WTC11 (cell line): ENCODE measurements at regions not wholly inside any gene's neighbourhood (a gene's known extent, or its start where the extent isn't known, plus 50 kb on each side); places are given as distances from the start of the nearest gene placed in this dataset.

Experiments used
- ATAC-seq: fragments of 200-7000 bp; cut with Tn5 transposase; 2 replicates; pipeline ENCODE4 v1.10.0; 2021; ENCODE audit warnings: mild to moderate bottlenecking, moderate library complexity
- CTCF ChIA-PET: fragments of 300-600 bp; sonication (Branson Sonifier 250); formaldehyde crosslinking; loops from one replicate; lab custom pipeline; 2021; ENCODE audit warnings: antibody characterized with exemption; lab: Charles Lee
- POLR2A ChIA-PET: fragments of 350-600 bp; sonication (Branson Sonifier 250); formaldehyde crosslinking; loops from one replicate; lab custom pipeline; 2021; ENCODE audit warnings: antibody characterized with exemption; lab: Charles Lee
- DNase-seq: peaks from one replicate; pipeline ENCODE4 v3.0.0; 2021; ENCODE audit warnings: low spot score
- H3K27ac Mint-ChIP-seq: 2 replicates; pipeline ENCODE4 v1.8.0; 2021; ENCODE audit warnings: mixed read lengths
- H3K27me3 Mint-ChIP-seq: 2 replicates; pipeline ENCODE4 v1.8.0; 2021; ENCODE audit warnings: low read depth, mild to moderate bottlenecking, moderate library complexity, mixed read lengths
- H3K36me3 Mint-ChIP-seq: 2 replicates; pipeline ENCODE4 v1.8.0; 2021; ENCODE audit warnings: mixed read lengths
- H3K4me1 Mint-ChIP-seq: 2 replicates; pipeline ENCODE4 v1.8.0; 2022; ENCODE audit warnings: mixed read lengths
- H3K4me3 Mint-ChIP-seq: 2 replicates; pipeline ENCODE4 v1.8.0; 2021; ENCODE audit warnings: mild to moderate bottlenecking, moderate library complexity, mixed read lengths
- H3K9me3 Mint-ChIP-seq: 2 replicates; pipeline ENCODE4 v1.8.0; 2021; ENCODE audit warnings: mixed read lengths
- AR ChIP-seq: fragments of 250-450 bp; sonication (Bioruptor Pico); IDR thresholded peaks from 2 replicates; pipeline ENCODE4 v1.9.0; 2021; ENCODE audit warnings: mild to moderate bottlenecking
- CREM ChIP-seq: sonication (generic); formaldehyde crosslinking; IDR thresholded peaks from 2 replicates; pipeline ENCODE4 v1.8.1; 2022; ENCODE audit warnings: mild to moderate bottlenecking, missing genetic modification reagents, moderate library complexity
- CTCF ChIP-seq: fragments of 200-600 bp; IDR thresholded peaks from 2 replicates; pipeline ENCODE4 v1.8.0; 2022; ENCODE audit warnings: antibody characterized with exemption
- E2F1 ChIP-seq: sonication (generic); formaldehyde crosslinking; IDR thresholded peaks from 2 replicates; pipeline ENCODE4 v1.8.0; 2022; ENCODE audit warnings: mild to moderate bottlenecking, missing genetic modification reagents
- ELF4 ChIP-seq: sonication (generic); formaldehyde crosslinking; IDR thresholded peaks from 2 replicates; pipeline ENCODE4 v1.8.1; 2022; ENCODE audit warnings: low read depth, mild to moderate bottlenecking, moderate library complexity, missing genetic modification reagents
- EMX1 ChIP-seq: fragments of 250-450 bp; sonication (Bioruptor Pico); IDR thresholded peaks from 2 replicates; pipeline ENCODE4 v1.8.0; 2021; ENCODE audit warnings: mild to moderate bottlenecking
- FOXJ3 ChIP-seq: sonication (generic); formaldehyde crosslinking; IDR thresholded peaks from 2 replicates; pipeline ENCODE4 v1.9.0; 2021; ENCODE audit warnings: missing genetic modification reagents, mild to moderate bottlenecking, borderline replicate concordance
- HMGA2 ChIP-seq: fragments of 250-450 bp; sonication (Bioruptor Pico); IDR thresholded peaks from 2 replicates; pipeline ENCODE4 v1.4.0; 2021; ENCODE audit warnings: mild to moderate bottlenecking, moderate library complexity
- IRF1 ChIP-seq: sonication (generic); formaldehyde crosslinking; IDR thresholded peaks from 2 replicates; pipeline ENCODE4 v1.8.0; 2023; ENCODE audit warnings: missing genetic modification reagents
- NR2C2 ChIP-seq: sonication (generic); formaldehyde crosslinking; IDR thresholded peaks from 2 replicates; pipeline ENCODE4 v1.8.0; 2022; ENCODE audit warnings: mild to moderate bottlenecking, missing genetic modification reagents
- OVOL2 ChIP-seq: fragments of 250-450 bp; sonication (Bioruptor Pico); IDR thresholded peaks from 2 replicates; pipeline ENCODE4 v1.9.0; 2021; ENCODE audit warnings: mild to moderate bottlenecking, borderline replicate concordance
- RELA ChIP-seq: sonication (generic); formaldehyde crosslinking; IDR thresholded peaks from 2 replicates; pipeline ENCODE4 v1.8.1; 2022; ENCODE audit warnings: missing genetic modification reagents, mild to moderate bottlenecking, borderline replicate concordance
- SMAD4 ChIP-seq: sonication (generic); formaldehyde crosslinking; IDR thresholded peaks from 2 replicates; pipeline ENCODE4 v1.8.0; 2022; ENCODE audit warnings: mild to moderate bottlenecking, missing genetic modification reagents
- SP1 ChIP-seq: sonication (generic); formaldehyde crosslinking; conservative IDR thresholded peaks from 2 replicates; pipeline ENCODE4 v1.8.1; 2022; ENCODE audit warnings: missing genetic modification reagents
- USF1 ChIP-seq: sonication (generic); formaldehyde crosslinking; IDR thresholded peaks from 2 replicates; pipeline ENCODE4 v1.8.0; 2022; ENCODE audit warnings: mild to moderate bottlenecking, missing genetic modification reagents
- ZNF263 ChIP-seq: sonication (generic); formaldehyde crosslinking; IDR thresholded peaks from 2 replicates; pipeline ENCODE4 v1.8.1; 2022; ENCODE audit warnings: low read depth, mild to moderate bottlenecking, moderate library complexity, missing genetic modification reagents
- TF ChIP-seq, protein P1 (sequence below): sonication (generic); formaldehyde crosslinking; IDR thresholded peaks from 2 replicates; pipeline ENCODE4 v1.8.1; 2023; ENCODE audit warnings: mild to moderate bottlenecking, missing genetic modification reagents, moderate library complexity
- TF ChIP-seq, protein P2 (sequence below): sonication (generic); formaldehyde crosslinking; conservative IDR thresholded peaks from 2 replicates; pipeline ENCODE4 v1.8.1; 2022; ENCODE audit warnings: mild to moderate bottlenecking, missing genetic modification reagents
- TF ChIP-seq, protein P3 (sequence below): sonication (generic); formaldehyde crosslinking; conservative IDR thresholded peaks from 2 replicates; pipeline ENCODE4 v1.8.1; 2023; ENCODE audit warnings: mild to moderate bottlenecking, low read depth, missing genetic modification reagents, moderate library complexity

- no peak for TF ChIP-seq FOXJ3
- TF ChIP-seq, protein P1, sequence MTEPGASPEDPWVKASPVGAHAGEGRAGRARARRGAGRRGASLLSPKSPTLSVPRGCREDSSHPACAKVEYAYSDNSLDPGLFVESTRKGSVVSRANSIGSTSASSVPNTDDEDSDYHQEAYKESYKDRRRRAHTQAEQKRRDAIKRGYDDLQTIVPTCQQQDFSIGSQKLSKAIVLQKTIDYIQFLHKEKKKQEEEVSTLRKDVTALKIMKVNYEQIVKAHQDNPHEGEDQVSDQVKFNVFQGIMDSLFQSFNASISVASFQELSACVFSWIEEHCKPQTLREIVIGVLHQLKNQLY (CRISPR knock-in tag), result no peak
- no peak for TF ChIP-seq SP1 (CRISPR knock-in tag)
- no peak for TF ChIP-seq SMAD4
- TF ChIP-seq IRF1 (CRISPR knock-in tag), result no peak
- no peak for TF ChIP-seq NR2C2 (CRISPR knock-in tag)
- TF ChIP-seq, protein P2, sequence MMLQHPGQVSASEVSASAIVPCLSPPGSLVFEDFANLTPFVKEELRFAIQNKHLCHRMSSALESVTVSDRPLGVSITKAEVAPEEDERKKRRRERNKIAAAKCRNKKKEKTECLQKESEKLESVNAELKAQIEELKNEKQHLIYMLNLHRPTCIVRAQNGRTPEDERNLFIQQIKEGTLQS (CRISPR knock-in tag), result no peak
Measured at GRCh38 chr18:10245031-10245845, 209.2 kb upstream of the APCDD1 start (continued).

DNA sequence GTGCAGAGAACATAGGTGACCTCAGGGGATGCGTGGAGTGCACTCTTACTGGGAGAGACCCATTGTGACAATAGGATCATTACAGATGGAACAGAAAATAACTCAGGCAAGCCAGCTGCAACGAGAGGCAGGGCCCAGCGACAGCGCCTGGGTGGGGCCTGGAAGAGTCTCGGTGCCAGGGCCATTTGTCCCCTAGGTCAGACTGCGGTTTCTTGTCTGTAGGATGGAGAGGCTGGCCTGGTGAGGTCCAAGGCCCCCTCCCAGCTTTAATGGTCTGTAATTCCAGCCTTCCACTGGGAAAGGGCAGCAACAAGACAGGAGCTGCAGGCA is 208.6 kb upstream of the APCDD1 start:
- Mint-ChIP-seq H3K36me3 (no peaks in the 10 kb centered on the region), H3K9me3 (peaks cover 5% of the 10 kb centered on the region), H3K4me3 (no peak overlapping the region), H3K27ac (no peak overlapping the region)
- DNase-seq (no peak), ATAC-seq (no peak)
- CTCF ChIA-PET, result no interaction called here
- TF ChIP-seq USF1 (CRISPR knock-in tag) (no peak), E2F1 (CRISPR knock-in tag) (no peak), CREM (no peak), ELF4 (CRISPR knock-in tag) (no peak)
- TF ChIP-seq, protein P3, sequence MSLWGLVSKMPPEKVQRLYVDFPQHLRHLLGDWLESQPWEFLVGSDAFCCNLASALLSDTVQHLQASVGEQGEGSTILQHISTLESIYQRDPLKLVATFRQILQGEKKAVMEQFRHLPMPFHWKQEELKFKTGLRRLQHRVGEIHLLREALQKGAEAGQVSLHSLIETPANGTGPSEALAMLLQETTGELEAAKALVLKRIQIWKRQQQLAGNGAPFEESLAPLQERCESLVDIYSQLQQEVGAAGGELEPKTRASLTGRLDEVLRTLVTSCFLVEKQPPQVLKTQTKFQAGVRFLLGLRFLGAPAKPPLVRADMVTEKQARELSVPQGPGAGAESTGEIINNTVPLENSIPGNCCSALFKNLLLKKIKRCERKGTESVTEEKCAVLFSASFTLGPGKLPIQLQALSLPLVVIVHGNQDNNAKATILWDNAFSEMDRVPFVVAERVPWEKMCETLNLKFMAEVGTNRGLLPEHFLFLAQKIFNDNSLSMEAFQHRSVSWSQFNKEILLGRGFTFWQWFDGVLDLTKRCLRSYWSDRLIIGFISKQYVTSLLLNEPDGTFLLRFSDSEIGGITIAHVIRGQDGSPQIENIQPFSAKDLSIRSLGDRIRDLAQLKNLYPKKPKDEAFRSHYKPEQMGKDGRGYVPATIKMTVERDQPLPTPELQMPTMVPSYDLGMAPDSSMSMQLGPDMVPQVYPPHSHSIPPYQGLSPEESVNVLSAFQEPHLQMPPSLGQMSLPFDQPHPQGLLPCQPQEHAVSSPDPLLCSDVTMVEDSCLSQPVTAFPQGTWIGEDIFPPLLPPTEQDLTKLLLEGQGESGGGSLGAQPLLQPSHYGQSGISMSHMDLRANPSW (CRISPR knock-in tag), result no peak
- TF ChIP-seq, all 79 proteins: peak for 0
- no peaks in the 10 kb centered on the region for H3K27me3 Mint-ChIP-seq
- peaks cover 14% of the 10 kb centered on the region for H3K4me1 Mint-ChIP-seq
- POLR2A ChIA-PET, result no interaction called here

DNA sequence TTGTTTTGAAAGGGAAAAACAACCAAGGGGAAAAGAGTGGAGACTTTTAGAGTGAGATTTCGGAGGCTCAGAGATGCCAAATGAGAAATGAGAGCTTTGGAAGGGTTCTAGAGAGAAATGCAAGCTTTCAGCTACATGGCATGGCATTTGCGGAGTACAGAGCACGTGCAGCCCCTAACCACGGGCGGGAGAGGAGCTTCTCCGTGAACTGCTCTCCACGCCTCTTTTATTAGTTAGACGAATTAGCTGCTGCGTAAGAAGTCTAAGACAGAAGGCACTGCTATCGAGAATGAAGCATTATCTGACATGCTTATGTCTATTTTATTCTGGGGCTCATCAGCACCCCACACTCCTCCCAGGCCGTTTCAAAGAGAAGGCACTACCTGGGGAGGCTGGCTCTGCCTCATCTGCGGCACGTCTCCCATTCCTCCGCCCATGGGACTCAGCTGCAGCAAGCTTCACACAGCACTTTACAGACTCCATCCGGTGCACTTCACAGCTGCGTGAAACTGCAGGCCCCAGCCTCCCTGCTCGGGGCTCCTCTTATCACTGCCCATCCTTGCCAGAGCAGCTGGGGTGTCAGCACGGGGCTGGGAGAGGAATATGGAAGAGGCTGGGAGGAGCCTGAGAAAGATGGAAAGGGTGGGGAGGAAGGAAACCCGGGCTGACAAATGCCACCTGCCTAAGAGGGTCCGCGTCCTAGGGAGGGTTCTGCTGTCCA is 207.3 kb upstream of the APCDD1 start:
- H3K27me3 Mint-ChIP-seq, result no peaks in the 10 kb centered on the region
- no peaks in the 10 kb centered on the region for H3K36me3 Mint-ChIP-seq
- CTCF ChIA-PET, result interaction anchor here (1.5 kb wide), 1 partner anchor 160 kb away, joined by 3 read pairs; no protein-coding TSS in a partner anchor
- DNase-seq (no peak), ATAC-seq (no peak)
- POLR2A ChIA-PET, result no interaction called here
- peaks cover 5% of the 10 kb centered on the region for H3K9me3 Mint-ChIP-seq
- H3K4me3 Mint-ChIP-seq, result no peak overlapping the region
- no peak overlapping the region for H3K27ac Mint-ChIP-seq
- peaks cover 14% of the 10 kb centered on the region for H3K4me1 Mint-ChIP-seq
- TF ChIP-seq HMGA2 (no peak), OVOL2 (CRISPR knock-in tag) (no peak), EMX1 (CRISPR knock-in tag) (no peak), AR (CRISPR knock-in tag) (no peak), CTCF (no peak), RELA (CRISPR knock-in tag) (no peak), ZNF263 (no peak)
